Upper lobe of left lung (tissue), 6 donors: ENCODE measurements at regions not wholly inside any gene's neighbourhood (a gene's known extent, or its start where the extent isn't known, plus 50 kb on each side); places are given as distances from the start of the nearest gene placed in this dataset.

Experiments used
- ATAC-seq, 2 donors: fragments of 200-7000 bp; cut with Tn5 transposase; one replicate each; pipeline ENCODE4 v1.9.1; 2022; ENCODE audit warnings: mild to moderate bottlenecking in 2 of 2, moderate library complexity in 2 of 2; ENCODE audit not compliant: low FRiP score in 2 of 2
- DNase-seq, 2 donors: peaks; one replicate each; pipeline ENCODE4 v3.0.0-alpha.2; 2019 to 2020
- H3K27ac ChIP-seq, 4 donors: fragments of 200-600 bp; sonication (generic); one replicate each; pipeline ENCODE4 v1.5.1; 2016 to 2019
- H3K27me3 ChIP-seq, 4 donors: fragments of 200-600 bp; sonication (generic); one replicate each; pipeline ENCODE4 v1.5.1; 2017 to 2019
- H3K36me3 ChIP-seq, 4 donors: fragments of 200-600 bp; sonication (generic); one replicate each; pipeline ENCODE4 v1.5.1; 2016 to 2019
- H3K4me1 ChIP-seq, 4 donors: fragments of 200-600 bp; sonication (generic); one replicate each; pipeline ENCODE4 v1.5.1; 2018 to 2019
- H3K4me3 ChIP-seq, 4 donors: fragments of 200-600 bp; sonication (generic); one replicate each; pipeline ENCODE4 v1.5.1; 2017 to 2019; ENCODE audit warnings: mild to moderate bottlenecking in 2 of 4, moderate library complexity in 1 of 4
- H3K9me3 ChIP-seq, 4 donors: fragments of 200-600 bp; sonication (generic); one replicate each; pipeline ENCODE4 v1.5.1; 2018 to 2019
- CTCF ChIP-seq, 6 experiments: fragments of 450-650 bp in 4 of 6; fragments of 200-600 bp in 2 of 6; sonication (generic) in 2 of 6; IDR thresholded peaks; one replicate each; pipeline ENCODE4 v1.5.1; 2016 to 2019; ENCODE audit warnings: antibody characterized with exemption in 6 of 6
- EP300 ChIP-seq, 4 donors: sonication (generic); formaldehyde crosslinking; IDR thresholded peaks; one replicate each; pipeline ENCODE4 v1.5.1; 2017; ENCODE audit warnings: antibody characterized with exemption in 4 of 4, control low read depth in 2 of 4
- POLR2A ChIP-seq, 4 donors: fragments of 450-650 bp; IDR thresholded peaks; one replicate each; pipeline ENCODE4 v1.5.1; 2016 to 2017; ENCODE audit warnings: antibody characterized with exemption in 4 of 4, mild to moderate bottlenecking in 2 of 4
- POLR2AphosphoS5 ChIP-seq, 2 donors: sonication (generic); formaldehyde crosslinking; IDR thresholded peaks; one replicate each; pipeline ENCODE4 v1.5.1; 2017; ENCODE audit warnings: antibody characterized with exemption in 2 of 2
- WGBS, 2 donors: methylation state at CpG; one replicate each; pipeline ENCODE4 v1.1.5; 2017 to 2018; 5-methylcytosine and 5-hydroxymethylcytosine counted together
- donor health status: DM: no; HTN: no; CAD: no; lungs with moderate emphysema.
- donor health status: DM: no; HTN: yes; CAD: no; lungs with severe emphysema.

DNA sequence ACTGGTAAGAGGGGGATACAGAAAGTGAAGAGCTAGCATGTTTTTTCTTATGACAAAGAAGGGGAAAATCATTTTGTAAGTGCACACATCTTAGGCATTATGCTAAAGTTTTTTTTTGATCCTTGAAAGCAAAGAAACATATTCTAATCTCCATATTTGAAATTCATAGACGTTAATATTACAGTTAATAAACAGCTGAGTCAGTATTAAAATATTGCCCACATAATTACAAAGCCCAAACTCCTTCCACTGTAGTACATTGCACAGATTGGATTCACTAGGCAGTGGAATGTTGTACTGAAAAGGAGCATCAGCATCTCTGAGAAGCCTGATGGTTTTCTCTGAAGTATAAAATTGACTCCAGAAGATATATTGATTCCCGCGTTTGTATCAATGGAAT, 122.6 kb downstream of the ISOC1 start:
- no peak for DNase-seq
- H3K9me3 ChIP-seq = peaks cover 0 to 13% (median 0%) of the 10 kb centered on the region in 4 donors
- H3K27ac ChIP-seq = no peak overlapping the region
- no peaks in the 10 kb centered on the region for H3K4me1 ChIP-seq
- TF ChIP-seq CTCF (IDR thresholded peaks at IDR 0.05) (no peak), POLR2AphosphoS5 (IDR thresholded peaks at IDR 0.05) (no peak), POLR2A (IDR thresholded peaks at IDR 0.05) (no peak), EP300 (IDR thresholded peaks at IDR 0.05) (no peak)
- WGBS, 2 donors = 91 to 93% methylated on average over 3 of the region's 3 CpGs
- no peaks in the 10 kb centered on the region for H3K36me3 ChIP-seq
- no peak for ATAC-seq
- H3K27me3 ChIP-seq = no peaks in the 10 kb centered on the region
- H3K4me3 ChIP-seq = no peak overlapping the region

DNA sequence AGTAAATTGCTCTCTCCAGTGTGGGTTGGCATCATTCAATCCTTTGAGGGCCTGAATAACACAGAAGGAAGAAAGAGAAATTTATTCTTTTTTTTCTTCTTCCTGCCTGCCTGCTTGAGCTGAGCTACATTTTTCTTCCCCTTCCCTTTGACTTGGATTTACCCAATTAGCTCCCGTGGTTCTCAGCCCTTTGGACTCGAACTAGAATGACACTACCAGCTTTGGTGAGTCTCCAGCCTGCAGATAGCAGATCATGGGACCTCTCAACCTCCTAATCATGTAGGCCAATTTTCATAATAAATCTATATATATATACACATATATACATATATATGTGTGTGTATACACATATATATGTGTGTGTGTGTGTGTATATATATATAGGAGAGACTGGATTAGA, 128.6 kb downstream of the ISOC1 start:
- WGBS, 2 donors = 51 to 62% methylated on average over 2 of the region's 2 CpGs
- ATAC-seq = no peak
- Histone ChIP-seq H3K27me3 (no peaks in the 10 kb centered on the region), H3K4me3 (no peak overlapping the region), H3K4me1 (no peaks in the 10 kb centered on the region), H3K9me3 (no peaks in the 10 kb centered on the region), H3K36me3 (no peaks in the 10 kb centered on the region), H3K27ac (no peak overlapping the region)
- no peak for DNase-seq
- TF ChIP-seq POLR2A (IDR thresholded peaks at IDR 0.05) (no peak), EP300 (IDR thresholded peaks at IDR 0.05) (no peak), CTCF (IDR thresholded peaks at IDR 0.05) (no peak), POLR2AphosphoS5 (IDR thresholded peaks at IDR 0.05) (no peak)

DNA sequence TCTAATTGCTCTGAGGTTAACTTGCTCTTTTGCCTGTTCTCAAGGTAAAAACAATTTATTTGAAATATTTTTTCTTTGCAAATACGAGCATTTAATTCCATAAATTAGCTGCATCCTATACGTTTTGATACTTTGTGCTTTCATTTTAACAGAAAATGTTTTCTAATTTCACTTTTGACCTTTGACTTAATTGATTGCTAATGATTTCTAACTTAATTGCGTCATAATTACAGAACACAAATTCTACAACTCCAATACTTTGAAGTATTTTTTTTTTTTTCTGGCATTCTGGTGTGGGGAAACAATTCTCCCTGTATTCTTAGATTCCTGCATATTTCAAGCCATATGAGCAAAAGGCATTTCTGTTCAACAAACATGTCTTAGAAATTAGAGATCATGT, 134.0 kb downstream of the ISOC1 start:
- no peak overlapping the region for H3K4me3 ChIP-seq
- ATAC-seq = no peak
- WGBS, 2 donors = 84 to 92% methylated on average over 3 of the region's 3 CpGs
- no peaks in the 10 kb centered on the region for H3K27me3 ChIP-seq
- TF ChIP-seq EP300 (IDR thresholded peaks at IDR 0.05) = no peak
- TF ChIP-seq POLR2A (IDR thresholded peaks at IDR 0.05) = no peak
- no peak for TF ChIP-seq POLR2AphosphoS5 (IDR thresholded peaks at IDR 0.05)
- no peak for TF ChIP-seq CTCF (IDR thresholded peaks at IDR 0.05)
- no peak for DNase-seq
- H3K4me1 ChIP-seq = no peaks in the 10 kb centered on the region
- H3K9me3 ChIP-seq = peaks cover 0 to 3% (median 0%) of the 10 kb centered on the region in 4 donors
- no peak overlapping the region for H3K27ac ChIP-seq
- no peaks in the 10 kb centered on the region for H3K36me3 ChIP-seq

DNA sequence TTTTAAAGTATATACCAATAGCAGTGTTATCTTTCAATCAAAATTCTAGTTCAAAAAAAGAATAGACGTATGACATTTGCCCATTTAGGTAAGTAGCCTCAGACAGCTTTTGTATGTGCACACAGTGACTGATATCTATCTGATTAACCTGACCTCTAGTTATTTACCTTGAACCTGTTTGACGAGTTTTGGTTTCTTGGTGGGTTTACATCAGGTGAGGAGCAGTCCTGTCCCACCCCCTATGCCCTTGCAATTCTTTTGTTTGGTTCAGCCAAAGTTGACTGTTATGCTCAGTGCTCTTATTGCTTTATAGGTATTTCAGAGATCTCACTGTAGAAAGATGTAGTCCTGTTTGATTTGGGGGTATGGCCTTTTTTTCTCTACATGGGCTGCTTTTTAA, 147.2 kb downstream of the ISOC1 start:
- WGBS, 2 donors = 51% methylated on average over 2 of the region's 2 CpGs
- ATAC-seq = no peak

More for the DNA sequence above, 147.2 kb downstream of the ISOC1 start:
- no peaks in the 10 kb centered on the region for H3K36me3 ChIP-seq
- no peak for TF ChIP-seq POLR2AphosphoS5 (IDR thresholded peaks at IDR 0.05)
- no peak for TF ChIP-seq EP300 (IDR thresholded peaks at IDR 0.05)
- TF ChIP-seq POLR2A (IDR thresholded peaks at IDR 0.05) = no peak
- TF ChIP-seq CTCF (IDR thresholded peaks at IDR 0.05) = no peak
- H3K9me3 ChIP-seq = no peaks in the 10 kb centered on the region
- no peak overlapping the region for H3K27ac ChIP-seq
- DNase-seq = no peak
- no peak overlapping the region for H3K4me3 ChIP-seq
- no peaks in the 10 kb centered on the region for H3K4me1 ChIP-seq
- H3K27me3 ChIP-seq = no peaks in the 10 kb centered on the region
